Stomach (tissue), 8 donors: ENCODE measurements at regions not wholly inside any gene's neighbourhood (a gene's known extent, or its start where the extent isn't known, plus 50 kb on each side); places are given as distances from the start of the nearest gene placed in this dataset.

ENCODE experiments used
- DNase-seq, 2 donors: peaks; one replicate each; pipeline versions ENCODE4 v3.0.0 to v3.0.0-alpha.2; 2013 to 2019
- H3K27ac ChIP-seq, 5 donors: fragments of 200-600 bp in 4 of 5; sonication (generic) in 4 of 5; one replicate each; pipeline ENCODE4 v1.5.1; 2013 to 2019; ENCODE audit warnings: mild to moderate bottlenecking in 1 of 5, moderate library complexity in 1 of 5
- H3K27me3 ChIP-seq, 3 donors: fragments of 200-600 bp; sonication (generic); one replicate each; pipeline ENCODE4 v1.5.1; 2017 to 2019; ENCODE audit warnings: mixed run types in 1 of 3
- H3K36me3 ChIP-seq, 4 donors: fragments of 200-600 bp; sonication (generic); 1 replicate in 3 of 4; 2 replicates in 1 of 4; pipeline ENCODE4 v1.5.1; 2016 to 2019
- H3K4me1 ChIP-seq, 4 donors: fragments of 200-600 bp; sonication (generic); one replicate each; pipeline ENCODE4 v1.5.1; 2016 to 2019
- H3K4me3 ChIP-seq, 4 donors: fragments of 200-600 bp; sonication (generic) in 3 of 4; one replicate each; pipeline ENCODE4 v1.5.1; 2016 to 2019; ENCODE audit warnings: mild to moderate bottlenecking in 1 of 4
- H3K9me3 ChIP-seq, 4 donors: fragments of 200-600 bp; sonication (generic); one replicate each; pipeline ENCODE4 v1.5.1; 2016 to 2019
- EP300 ChIP-seq: sonication (generic); formaldehyde crosslinking; IDR thresholded peaks from one replicate; pipeline ENCODE4 v1.6.1; 2017; ENCODE audit warnings: antibody characterized with exemption
- POLR2A ChIP-seq, 4 donors: fragments of 450-650 bp; IDR thresholded peaks; one replicate each; pipeline ENCODE4 v1.6.1; 2016; ENCODE audit warnings: antibody characterized with exemption in 4 of 4, control low read depth in 2 of 4, mild to moderate bottlenecking in 1 of 4, moderate library complexity in 1 of 4
- POLR2AphosphoS5 ChIP-seq, 3 donors: sonication (generic); formaldehyde crosslinking; IDR thresholded peaks; one replicate each; pipeline ENCODE4 v1.6.1; 2016; ENCODE audit warnings: antibody characterized with exemption in 3 of 3
- WGBS, 5 donors: extraction: QIAGEN DNeasy Blood & Tissue Kit in 3 of 5; methylation state at CpG; one replicate each; pipeline versions ENCODE4 v1.1.5 to v1.1.7; 2013 to 2018; 5-methylcytosine and 5-hydroxymethylcytosine counted together
- intact Hi-C: fragments of 100-400 bp; cut with DNase I; formaldehyde crosslinking; loops from one replicate; pipeline ENCODE4 v1.15.1; 2023; ENCODE audit warnings: low total_unique reads
- TF ChIP-seq, protein P1 (sequence below), 7 experiments: fragments of 450-650 bp in 4 of 7; fragments of 200-600 bp in 3 of 7; sonication (generic) in 3 of 7; IDR thresholded peaks; one replicate each; pipeline ENCODE4 v1.5.1; 2016 to 2019; ENCODE audit warnings: antibody characterized with exemption in 7 of 7, control low read depth in 2 of 7, mild to moderate bottlenecking in 1 of 7
- donor health status: healthy with polysubstance abuse.
- donor health status: Bipolar disorder and iron deficiency.
- donor health status: healthy.

DNA sequence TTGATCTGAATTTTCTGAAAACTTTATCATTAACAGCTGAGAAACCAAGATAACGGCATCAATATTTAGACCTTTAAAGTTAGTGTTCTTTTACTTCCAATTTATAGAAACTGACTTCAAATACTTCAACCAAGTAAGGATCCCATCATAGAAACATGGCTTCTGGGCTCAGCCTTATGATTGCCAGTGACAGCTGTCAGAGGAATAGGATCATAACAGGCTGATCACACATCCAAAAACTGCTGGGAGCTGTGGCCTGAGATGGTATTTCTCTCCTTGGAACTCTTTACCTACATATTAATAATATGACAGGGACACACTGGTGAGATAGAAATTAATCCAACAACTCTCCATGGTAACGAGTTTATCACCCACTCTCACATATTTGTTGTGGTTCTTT is 448.3 kb upstream of the NMUR2 start:
- Histone ChIP-seq H3K4me1 (peaks cover 0 to 11% (median 3%) of the 10 kb centered on the region in 4 donors), H3K9me3 (no peaks in the 10 kb centered on the region), H3K27me3 (no peaks in the 10 kb centered on the region), H3K36me3 (no peaks in the 10 kb centered on the region), H3K27ac (no peak overlapping the region), H3K4me3 (no peak overlapping the region)
- TF ChIP-seq POLR2A (IDR thresholded peaks at IDR 0.05) (no peak), EP300 (no peak), POLR2AphosphoS5 (IDR thresholded peaks at IDR 0.05) (no peak)
- TF ChIP-seq, protein P1, sequence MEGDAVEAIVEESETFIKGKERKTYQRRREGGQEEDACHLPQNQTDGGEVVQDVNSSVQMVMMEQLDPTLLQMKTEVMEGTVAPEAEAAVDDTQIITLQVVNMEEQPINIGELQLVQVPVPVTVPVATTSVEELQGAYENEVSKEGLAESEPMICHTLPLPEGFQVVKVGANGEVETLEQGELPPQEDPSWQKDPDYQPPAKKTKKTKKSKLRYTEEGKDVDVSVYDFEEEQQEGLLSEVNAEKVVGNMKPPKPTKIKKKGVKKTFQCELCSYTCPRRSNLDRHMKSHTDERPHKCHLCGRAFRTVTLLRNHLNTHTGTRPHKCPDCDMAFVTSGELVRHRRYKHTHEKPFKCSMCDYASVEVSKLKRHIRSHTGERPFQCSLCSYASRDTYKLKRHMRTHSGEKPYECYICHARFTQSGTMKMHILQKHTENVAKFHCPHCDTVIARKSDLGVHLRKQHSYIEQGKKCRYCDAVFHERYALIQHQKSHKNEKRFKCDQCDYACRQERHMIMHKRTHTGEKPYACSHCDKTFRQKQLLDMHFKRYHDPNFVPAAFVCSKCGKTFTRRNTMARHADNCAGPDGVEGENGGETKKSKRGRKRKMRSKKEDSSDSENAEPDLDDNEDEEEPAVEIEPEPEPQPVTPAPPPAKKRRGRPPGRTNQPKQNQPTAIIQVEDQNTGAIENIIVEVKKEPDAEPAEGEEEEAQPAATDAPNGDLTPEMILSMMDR (IDR thresholded peaks at IDR 0.05), result no peak
- intact Hi-C loops, result no loop called here
- DNase-seq, result no peak
- 55 to 81% (median 80%) methylated on average over 2 of the region's 2 CpGs for WGBS, 5 donors

DNA sequence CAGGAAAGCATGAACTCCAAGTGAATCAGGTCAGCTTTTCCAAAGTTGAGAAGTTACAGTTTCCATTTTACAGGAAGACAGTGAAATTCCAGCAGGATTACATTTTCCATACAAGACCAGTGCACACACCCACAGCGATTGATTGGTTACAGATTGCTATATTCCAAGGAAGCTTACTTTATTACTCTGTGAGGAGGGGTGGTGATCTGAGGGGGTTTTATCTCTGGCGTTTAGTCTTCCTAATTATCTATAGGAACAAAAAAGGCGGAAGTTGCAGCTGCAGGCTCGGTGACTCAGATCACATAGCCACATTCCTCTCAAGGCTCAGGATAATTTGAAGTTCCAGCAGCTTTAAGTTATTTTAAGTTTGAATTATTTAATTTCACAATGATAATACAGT is 450.4 kb upstream of the NMUR2 start:
- 56 to 64% (median 57%) methylated on average over 4 of the region's 4 CpGs for WGBS, 5 donors
- peak in 1 of 2 donors; percentile 6 for DNase-seq
- no peaks in the 10 kb centered on the region for H3K36me3 ChIP-seq
- H3K9me3 ChIP-seq, result no peaks in the 10 kb centered on the region
- no peak overlapping the region for H3K27ac ChIP-seq
- intact Hi-C loops, result no loop called here
- no peak for TF ChIP-seq POLR2AphosphoS5 (IDR thresholded peaks at IDR 0.05)
- TF ChIP-seq EP300, result no peak
- TF ChIP-seq, protein P1 (IDR thresholded peaks at IDR 0.05), result no peak
- no peak for TF ChIP-seq POLR2A (IDR thresholded peaks at IDR 0.05)
- H3K4me1 ChIP-seq, result peaks cover 0 to 17% (median 3%) of the 10 kb centered on the region in 4 donors
- no peaks in the 10 kb centered on the region for H3K27me3 ChIP-seq
- H3K4me3 ChIP-seq, result no peak overlapping the region

DNA sequence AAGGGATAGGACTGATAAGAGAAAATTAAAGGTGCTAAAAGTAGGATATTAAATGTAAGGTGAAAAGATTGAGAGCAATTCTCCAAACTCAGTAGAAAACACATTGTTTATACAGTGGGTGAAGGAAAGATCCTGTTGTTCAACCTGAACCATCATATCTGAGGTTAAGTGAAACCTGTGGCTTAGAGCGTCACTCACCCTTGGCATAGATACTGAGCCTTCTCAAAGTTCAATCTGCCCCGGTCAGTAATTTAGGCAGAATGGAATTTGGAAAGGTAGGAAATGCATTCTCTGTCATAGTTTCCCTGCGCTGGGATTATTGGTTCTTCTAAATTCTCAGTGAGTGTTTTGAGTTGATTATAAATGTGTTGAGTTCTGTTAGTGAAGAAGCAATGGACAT is 456.2 kb upstream of the NMUR2 start:
- no peaks in the 10 kb centered on the region for H3K27me3 ChIP-seq
- no peaks in the 10 kb centered on the region for H3K36me3 ChIP-seq
- WGBS, 5 donors, result 37 to 58% (median 42%) methylated on average over 3 of the region's 3 CpGs
- no peak overlapping the region for H3K4me3 ChIP-seq
- intact Hi-C loops, result no loop called here
- no peak for TF ChIP-seq POLR2A (IDR thresholded peaks at IDR 0.05)
- no peak for TF ChIP-seq POLR2AphosphoS5 (IDR thresholded peaks at IDR 0.05)
- TF ChIP-seq, protein P1 (IDR thresholded peaks at IDR 0.05), result no peak
- TF ChIP-seq EP300, result no peak
- H3K9me3 ChIP-seq, result no peaks in the 10 kb centered on the region
- H3K4me1 ChIP-seq, result peaks cover 0 to 28% (median 3%) of the 10 kb centered on the region in 4 donors
- no peak overlapping the region for H3K27ac ChIP-seq
- DNase-seq, result peak in 1 of 2 donors; percentile 13

DNA sequence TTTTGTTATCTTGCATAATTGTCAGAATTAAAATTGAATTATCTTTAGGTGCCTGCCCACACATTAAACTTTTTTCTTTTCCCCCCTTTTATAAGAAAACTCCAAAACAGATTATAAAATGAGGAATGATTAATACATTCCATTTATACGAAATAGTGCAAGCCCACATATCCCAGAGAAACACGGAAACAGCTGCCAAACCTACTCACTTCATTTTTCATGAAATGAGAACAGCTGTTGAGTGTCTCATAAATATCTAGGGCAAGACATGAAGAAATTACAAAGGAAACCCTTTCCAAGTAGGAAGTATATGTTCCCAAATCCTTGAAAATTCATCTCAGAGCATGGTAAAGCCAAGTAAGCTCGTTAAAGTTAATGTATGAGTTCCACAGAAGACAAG is 459.4 kb upstream of the NMUR2 start:
- no peak overlapping the region for H3K4me3 ChIP-seq
- H3K9me3 ChIP-seq, result peaks cover 0 to 3% (median 0%) of the 10 kb centered on the region in 4 donors
- peak in 1 of 2 donors; percentile 11 for DNase-seq
- WGBS, 5 donors, result 60 to 86% (median 70%) methylated on average over 3 of the region's 3 CpGs
- intact Hi-C loops, result no loop called here
- H3K36me3 ChIP-seq, result no peaks in the 10 kb centered on the region
- no peak overlapping the region for H3K27ac ChIP-seq
- no peak for TF ChIP-seq EP300
- no peak for TF ChIP-seq POLR2A (IDR thresholded peaks at IDR 0.05)
- TF ChIP-seq POLR2AphosphoS5 (IDR thresholded peaks at IDR 0.05), result no peak
- TF ChIP-seq, protein P1 (IDR thresholded peaks at IDR 0.05), result no peak
- H3K4me1 ChIP-seq, result peaks cover 0 to 11% (median 0%) of the 10 kb centered on the region in 4 donors
- H3K27me3 ChIP-seq, result no peaks in the 10 kb centered on the region
